Endothelial cell of umbilical vein (primary cell): ENCODE measurements at regions not wholly inside any gene's neighbourhood (a gene's known extent, or its start where the extent isn't known, plus 50 kb on each side); places are given as distances from the start of the nearest gene placed in this dataset.

Source experiments
- BruUV-seq: library from RNA; stranded (reverse); fragments of 400-500 nt; replicated peaks from 2 replicates; lab custom pipeline; 2021; lab: Mats Ljungman, UMichigan
- CTCF ChIA-PET: fragments of 300-600, 350-600 bp; sonication (Branson Sonifier 250); formaldehyde crosslinking; loops from one replicate; lab custom pipeline; 2021; ENCODE audit warnings: antibody characterized with exemption, inconsistent platforms; lab: Charles Lee
- POLR2A ChIA-PET: fragments of 300-600, 350-600 bp; sonication (Branson Sonifier 250); formaldehyde crosslinking; loops from one replicate; lab custom pipeline; 2021; ENCODE audit warnings: antibody characterized with exemption, inconsistent platforms; lab: Charles Lee
- DNase-seq: peaks from one replicate; pipeline ENCODE4 v3.0.0-alpha.2; 2011; ENCODE audit warnings: low read depth, low spot score
- FAIRE-seq: peaks from 2 replicates; lab custom pipeline; 2011; peaks lifted over from hg19 to GRCh38; lab: Jason Lieb, UNC
- H2AFZ ChIP-seq: 2 replicates; pipeline ENCODE4 v1.6.0; 2012; ENCODE audit warnings: low read depth, low read length, control low read depth, inconsistent platforms
- H3K27ac ChIP-seq: 2 replicates; pipeline ENCODE4 v1.5.1; 2011; ENCODE audit warnings: low read depth, mild to moderate bottlenecking, control low read depth, low read length, moderate library complexity; ENCODE audit not compliant: insufficient read depth
- H3K27me3 ChIP-seq, 2 experiments: 2 replicates each; pipeline versions ENCODE4 v1.6.0 to v1.6.1; 2011; ENCODE audit warnings: low read length in 2 of 2, mixed read lengths in 1 of 2; ENCODE audit not compliant: control insufficient read depth in 2 of 2, insufficient read depth in 2 of 2
- H3K36me3 ChIP-seq, 2 experiments: 2 replicates in 1 of 2; 3 replicates in 1 of 2; pipeline ENCODE4 v1.5.1; 2011; ENCODE audit warnings: low read length in 2 of 2, mild to moderate bottlenecking in 1 of 2, moderate library complexity in 1 of 2; ENCODE audit not compliant: control insufficient read depth in 2 of 2, insufficient read depth in 2 of 2; ENCODE audit errors: extremely low read depth in 1 of 2
- H3K4me1 ChIP-seq: 3 replicates; pipeline ENCODE4 v1.5.1; 2011; ENCODE audit warnings: mild to moderate bottlenecking, low read length; ENCODE audit not compliant: control insufficient read depth, insufficient read depth; ENCODE audit errors: extremely low read depth
- H3K4me2 ChIP-seq: 2 replicates; pipeline ENCODE4 v1.6.1; 2011; ENCODE audit warnings: low read length, control low read depth, mixed read lengths; ENCODE audit not compliant: insufficient read depth
- H3K4me3 ChIP-seq, 3 experiments: fragments of 200-600 bp in 1 of 3; sonication (generic), shearing (Covaris generic) in 1 of 3; replicated peaks in 1 of 3; 2 replicates each; pipeline ENCODE4 v1.5.1; 2011 to 2016; ENCODE audit warnings: control low read depth in 3 of 3, low read length in 3 of 3, mild to moderate bottlenecking in 2 of 3, inconsistent platforms in 1 of 3, low read depth in 1 of 3, moderate library complexity in 1 of 3; ENCODE audit not compliant: insufficient read depth in 1 of 3
- H3K79me2 ChIP-seq: 2 replicates; pipeline ENCODE4 v1.6.0; 2012; ENCODE audit warnings: low read length, inconsistent platforms; ENCODE audit not compliant: control insufficient read depth, insufficient read depth
- H3K9ac ChIP-seq: replicated peaks from 2 replicates; pipeline ENCODE3; 2011; ENCODE audit warnings: low read length, control low read depth; ENCODE audit not compliant: insufficient read depth; ENCODE audit errors: extremely low read depth
- H3K9me1 ChIP-seq: replicated peaks from 3 replicates; pipeline ENCODE4 v1.6.0; 2011; ENCODE audit warnings: mild to moderate bottlenecking, low read length; ENCODE audit not compliant: control insufficient read depth, insufficient read depth; ENCODE audit errors: extremely low read depth
- H3K9me3 ChIP-seq: replicated peaks from 2 replicates; pipeline ENCODE4 v1.5.1; 2012; ENCODE audit warnings: low read length, inconsistent platforms; ENCODE audit not compliant: control insufficient read depth, insufficient read depth
- H4K20me1 ChIP-seq: replicated peaks from 2 replicates; pipeline ENCODE3; 2011; ENCODE audit warnings: mild to moderate bottlenecking, low read length; ENCODE audit not compliant: control insufficient read depth, insufficient read depth; ENCODE audit errors: extremely low read depth
- CTCF ChIP-seq, 2 donors: IDR thresholded peaks; 1 replicate in 1 of 2; 2 replicates in 1 of 2; pipeline ENCODE4 v1.5.1; 2011; ENCODE audit warnings: low read length in 2 of 2, mild to moderate bottlenecking in 2 of 2, moderate library complexity in 2 of 2, control low read depth in 1 of 2, inconsistent platforms in 1 of 2, low read depth in 1 of 2; ENCODE audit not compliant: insufficient read depth in 1 of 2; ENCODE audit errors: extremely low read depth in 1 of 2
- EZH2 ChIP-seq: IDR thresholded peaks from 2 replicates; pipeline ENCODE4 v1.6.1; 2012; ENCODE audit warnings: borderline replicate concordance, low read depth, mild to moderate bottlenecking, moderate library complexity, low read length, inconsistent platforms; ENCODE audit not compliant: severe bottlenecking
- FOS ChIP-seq: IDR thresholded peaks from 2 replicates; pipeline ENCODE4 v1.6.1; 2011; ENCODE audit warnings: mild to moderate bottlenecking, low read length, moderate library complexity, borderline replicate concordance; ENCODE audit not compliant: insufficient read depth
- GATA2 ChIP-seq: IDR thresholded peaks from 2 replicates; pipeline ENCODE4 v1.7.0; 2011; ENCODE audit warnings: low read depth, mild to moderate bottlenecking, moderate library complexity, mixed read lengths, low read length; ENCODE audit not compliant: insufficient read length, insufficient read depth
- JUN ChIP-seq: IDR thresholded peaks from 2 replicates; pipeline ENCODE4 v1.6.1; 2011; ENCODE audit warnings: borderline replicate concordance, low read depth; ENCODE audit not compliant: insufficient read length, insufficient read depth
- MYC ChIP-seq: IDR thresholded peaks from one replicate; pipeline ENCODE4 v1.6.1; 2011; ENCODE audit warnings: mild to moderate bottlenecking, low read depth, low read length
- POLR2A ChIP-seq: IDR thresholded peaks from 2 replicates; pipeline ENCODE4 v1.6.1; 2012; ENCODE audit warnings: low read depth, mild to moderate bottlenecking, control low read depth, low read length
- POLR2AphosphoS5 ChIP-seq: IDR thresholded peaks from 2 replicates; pipeline ENCODE4 v1.6.1; 2012; ENCODE audit warnings: low read depth, mild to moderate bottlenecking, control low read depth, low read length, moderate library complexity; ENCODE audit not compliant: insufficient read depth
- dilution Hi-C: fragments of 300-500 bp; cut with MboI; formaldehyde crosslinking; loops from one replicate; pipeline ENCODE4 v1.15.0; 2019; ENCODE audit warnings: low sequenced_read_pairs; ENCODE audit not compliant: extremely low pct_ligation_motif_present
- intact Hi-C: fragments of 100-400 bp; cut with micrococcal nuclease; formaldehyde crosslinking; loops from one replicate; pipeline ENCODE4 v1.10.0; 2022
- TF ChIP-seq, protein P1 (sequence below): IDR thresholded peaks from 2 replicates; pipeline ENCODE4 v1.6.1; 2011; ENCODE audit not compliant: insufficient read depth, insufficient read length

DNA sequence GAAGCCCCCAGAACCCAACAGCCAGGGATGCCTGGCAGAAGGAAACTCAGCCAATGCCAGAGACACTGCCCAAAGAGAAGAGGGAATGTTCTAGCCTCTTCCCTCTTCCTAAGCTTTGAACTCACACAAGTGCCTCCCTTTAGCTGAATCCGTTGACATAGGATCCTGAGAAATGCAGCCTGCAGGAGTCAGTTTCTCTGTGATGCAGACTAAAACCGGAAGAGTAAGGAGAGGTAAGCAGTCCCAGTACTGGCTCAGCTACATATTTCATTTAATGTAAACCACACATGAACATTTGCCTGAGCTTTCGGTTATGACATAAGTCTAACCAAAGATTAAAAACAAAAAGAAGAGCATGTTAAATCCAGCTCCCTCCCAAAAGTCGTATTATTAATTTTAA is 768.7 kb downstream of the TBL1XR1 start:
- TF ChIP-seq EZH2 (no peak), CTCF (IDR thresholded peaks at IDR 0.05; ENCODE audit: extremely low read depth in 1 of 2, insufficient read depth in 1 of 2, low read depth in 1 of 2, low read length in 2 of 2) (no peak), FOS (no peak), MYC (no peak), JUN (no peak), POLR2AphosphoS5 (no peak), GATA2 (no peak), POLR2A (no peak)
- TF ChIP-seq, protein P1, sequence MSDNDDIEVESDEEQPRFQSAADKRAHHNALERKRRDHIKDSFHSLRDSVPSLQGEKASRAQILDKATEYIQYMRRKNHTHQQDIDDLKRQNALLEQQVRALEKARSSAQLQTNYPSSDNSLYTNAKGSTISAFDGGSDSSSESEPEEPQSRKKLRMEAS, result no peak
- Histone ChIP-seq H3K79me2 (no peaks in the 10 kb centered on the region), H3K27ac (no peak overlapping the region), H3K27me3 (peaks cover 0 to 3% of the 10 kb centered on the region in 2 experiments), H3K9me1 (no peaks in the 10 kb centered on the region), H3K9me3 (no peaks in the 10 kb centered on the region), H3K9ac (no peak overlapping the region), H3K4me3 (no peak overlapping the region), H3K4me1 (no peaks in the 10 kb centered on the region), H4K20me1 (no peaks in the 10 kb centered on the region), H3K36me3 (no peaks in the 10 kb centered on the region), H2AFZ (no peak overlapping the region), H3K4me2 (no peak overlapping the region)
- no peak for FAIRE-seq
- no peak for DNase-seq
- ChIA-PET CTCF (no interaction called here), POLR2A (no interaction called here)
- BruUV-seq, result no TSS peak
- intact Hi-C loops, result no loop called here
- dilution Hi-C loops, result no loop called here
